ENCODE measurements at regions not wholly inside any gene's neighbourhood (a gene's known extent, or its start where the extent isn't known, plus 50 kb on each side); places are given as distances from the start of the nearest gene placed in this dataset.

DNA sequence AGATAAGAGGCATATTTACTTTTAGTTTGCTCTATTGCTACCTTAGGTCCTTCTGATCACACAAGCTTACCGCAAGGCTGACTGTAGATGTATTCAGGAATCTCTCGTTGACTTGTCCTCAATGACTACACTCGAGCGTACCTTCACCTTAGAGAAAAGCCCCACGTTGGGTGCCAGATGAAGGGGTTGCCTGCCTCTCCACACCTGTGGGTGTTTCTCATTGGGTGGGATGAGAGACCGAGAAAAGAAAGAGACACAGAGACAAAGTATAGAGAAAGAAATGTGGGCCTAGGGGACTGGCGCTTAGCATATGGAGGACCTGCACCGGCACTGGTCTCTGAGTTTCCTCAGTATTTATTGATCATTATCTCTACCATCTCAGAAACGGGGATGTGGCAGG lies 51.8 kb downstream of the ASCL4 start:
- H3K79me2 ChIP-seq (ENCODE audit: insufficient read depth, low read length): no peaks in the 10 kb centered on the region
- ATAC-seq (no peak), DNase-seq (ENCODE audit: low read depth, low spot score) (no peak)
- ChIA-PET POLR2A (no interaction called here), CTCF (no interaction called here), RAD21 (ENCODE audit: low non-redundant PET in 1 of 2, low total read pairs in 2 of 2, uncharacterized antibody in 2 of 2, unreplicated experiment in 2 of 2) (no interaction called here)
- no peaks in the 10 kb centered on the region for H3K36me3 ChIP-seq (ENCODE audit: control insufficient read depth in 1 of 2, insufficient read depth in 2 of 2, low read length in 2 of 2)
- no peak overlapping the region for H3K4me3 ChIP-seq (replicated peaks in 1 of 2; ENCODE audit: low read depth in 1 of 2, low read length in 2 of 2)
- peaks cover 7% of the 10 kb centered on the region; the same call in 1 of the 2 replicates for H3K27me3 ChIP-seq (ENCODE audit: insufficient read depth, low read length)
- H3K4me2 ChIP-seq (ENCODE audit: low read length): no peak overlapping the region
- no peaks in the 10 kb centered on the region for H4K20me1 ChIP-seq (ENCODE audit: insufficient read depth)
- H3K9me3 ChIP-seq (ENCODE audit: control insufficient read depth in 1 of 2, insufficient read depth in 1 of 2, low read depth in 1 of 2, low read length in 2 of 2): peaks cover 0 to 7% of the 10 kb centered on the region in 2 experiments; a peak in 1 of 4 replicates
- H3K27ac ChIP-seq (ENCODE audit: low read depth, low read length): no peak overlapping the region
- H3K9ac ChIP-seq (ENCODE audit: low read length): no peak overlapping the region
- no peak overlapping the region for H2AFZ ChIP-seq (ENCODE audit: low read depth, low read length, poor library complexity, severe bottlenecking)
- intact Hi-C loops (cut with micrococcal nuclease): no loop called here
- no TSS peak for BruUV-seq (replicated peaks)
- H3K9me2 ChIP-seq (ENCODE audit: insufficient read depth): no peaks in the 10 kb centered on the region
- no peaks in the 10 kb centered on the region for H3K4me1 ChIP-seq (ENCODE audit: control insufficient read depth in 1 of 2, insufficient read depth in 2 of 2, low read length in 2 of 2)
- TF ChIP-seq EZH2phosphoT487 (IDR thresholded peaks at IDR 0.05; ENCODE audit: borderline replicate concordance): no peak

DNA sequence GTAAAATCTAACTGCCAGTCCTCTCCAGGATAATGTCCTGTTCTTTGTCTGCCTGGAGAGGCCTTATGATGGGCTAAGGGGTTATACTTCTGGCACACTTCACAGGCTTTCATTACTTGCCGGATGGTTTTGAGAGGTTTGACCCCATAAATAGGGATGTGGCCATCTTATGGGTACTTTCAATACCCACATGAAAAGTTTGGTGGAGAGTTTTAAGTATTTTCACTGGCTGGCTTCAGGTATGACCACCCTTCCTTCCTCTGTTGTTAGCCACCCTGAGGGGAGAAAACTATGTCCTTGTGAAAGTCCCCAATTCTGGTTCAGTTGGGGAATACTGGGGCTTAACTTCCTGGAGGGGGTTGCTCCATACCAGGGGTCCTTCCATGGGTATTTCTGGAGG lies 54.8 kb downstream of the ASCL4 start:
- Histone ChIP-seq H3K9me2 (ENCODE audit: insufficient read depth) (no peaks in the 10 kb centered on the region), H3K4me2 (ENCODE audit: low read length) (no peak overlapping the region), H4K20me1 (ENCODE audit: insufficient read depth) (no peaks in the 10 kb centered on the region), H3K9me3 (ENCODE audit: control insufficient read depth in 1 of 2, insufficient read depth in 1 of 2, low read depth in 1 of 2, low read length in 2 of 2) (peaks cover 0 to 7% of the 10 kb centered on the region in 2 experiments; a peak in 1 of 4 replicates), H3K27ac (ENCODE audit: low read depth, low read length) (no peak overlapping the region), H3K4me3 (replicated peaks in 1 of 2; ENCODE audit: low read depth in 1 of 2, low read length in 2 of 2) (no peak overlapping the region), H3K79me2 (ENCODE audit: insufficient read depth, low read length) (no peaks in the 10 kb centered on the region), H3K27me3 (ENCODE audit: insufficient read depth, low read length) (peaks cover 20% of the 10 kb centered on the region), H3K36me3 (ENCODE audit: control insufficient read depth in 1 of 2, insufficient read depth in 2 of 2, low read length in 2 of 2) (no peaks in the 10 kb centered on the region), H2AFZ (ENCODE audit: low read depth, low read length, poor library complexity, severe bottlenecking) (no peak overlapping the region), H3K4me1 (ENCODE audit: control insufficient read depth in 1 of 2, insufficient read depth in 2 of 2, low read length in 2 of 2) (no peaks in the 10 kb centered on the region), H3K9ac (ENCODE audit: low read length) (no peak overlapping the region)
- DNase-seq (ENCODE audit: low read depth, low spot score) (no peak), ATAC-seq (no peak)
- no TSS peak for BruUV-seq (replicated peaks)
- ChIA-PET POLR2A (no interaction called here), CTCF (no interaction called here), RAD21 (ENCODE audit: low non-redundant PET in 1 of 2, low total read pairs in 2 of 2, uncharacterized antibody in 2 of 2, unreplicated experiment in 2 of 2) (no interaction called here)
- intact Hi-C loops (cut with micrococcal nuclease): no loop called here
- TF ChIP-seq, protein P1, sequence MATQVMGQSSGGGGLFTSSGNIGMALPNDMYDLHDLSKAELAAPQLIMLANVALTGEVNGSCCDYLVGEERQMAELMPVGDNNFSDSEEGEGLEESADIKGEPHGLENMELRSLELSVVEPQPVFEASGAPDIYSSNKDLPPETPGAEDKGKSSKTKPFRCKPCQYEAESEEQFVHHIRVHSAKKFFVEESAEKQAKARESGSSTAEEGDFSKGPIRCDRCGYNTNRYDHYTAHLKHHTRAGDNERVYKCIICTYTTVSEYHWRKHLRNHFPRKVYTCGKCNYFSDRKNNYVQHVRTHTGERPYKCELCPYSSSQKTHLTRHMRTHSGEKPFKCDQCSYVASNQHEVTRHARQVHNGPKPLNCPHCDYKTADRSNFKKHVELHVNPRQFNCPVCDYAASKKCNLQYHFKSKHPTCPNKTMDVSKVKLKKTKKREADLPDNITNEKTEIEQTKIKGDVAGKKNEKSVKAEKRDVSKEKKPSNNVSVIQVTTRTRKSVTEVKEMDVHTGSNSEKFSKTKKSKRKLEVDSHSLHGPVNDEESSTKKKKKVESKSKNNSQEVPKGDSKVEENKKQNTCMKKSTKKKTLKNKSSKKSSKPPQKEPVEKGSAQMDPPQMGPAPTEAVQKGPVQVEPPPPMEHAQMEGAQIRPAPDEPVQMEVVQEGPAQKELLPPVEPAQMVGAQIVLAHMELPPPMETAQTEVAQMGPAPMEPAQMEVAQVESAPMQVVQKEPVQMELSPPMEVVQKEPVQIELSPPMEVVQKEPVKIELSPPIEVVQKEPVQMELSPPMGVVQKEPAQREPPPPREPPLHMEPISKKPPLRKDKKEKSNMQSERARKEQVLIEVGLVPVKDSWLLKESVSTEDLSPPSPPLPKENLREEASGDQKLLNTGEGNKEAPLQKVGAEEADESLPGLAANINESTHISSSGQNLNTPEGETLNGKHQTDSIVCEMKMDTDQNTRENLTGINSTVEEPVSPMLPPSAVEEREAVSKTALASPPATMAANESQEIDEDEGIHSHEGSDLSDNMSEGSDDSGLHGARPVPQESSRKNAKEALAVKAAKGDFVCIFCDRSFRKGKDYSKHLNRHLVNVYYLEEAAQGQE (IDR thresholded peaks at IDR 0.05; ENCODE audit: low read depth): no peak

All from HCT116 (cell line).